GM18498 (cell line): ENCODE measurements at regions not wholly inside any gene's neighbourhood (a gene's known extent, or its start where the extent isn't known, plus 50 kb on each side); places are given as distances from the start of the nearest gene placed in this dataset.
"Not testable (repeated sequence)": the region's sequence is repeated elsewhere in the genome, so short reads cannot be mapped to it uniquely, and the experiment has no call there.

Experiments used
- ATAC-seq: cut with Tn5 transposase; IDR thresholded peaks from one replicate; pipeline ENCODE4 v1.9.1; 2021; ENCODE audit warnings: mild to moderate bottlenecking, moderate library complexity; ENCODE audit not compliant: unreplicated experiment

- no peak for ATAC-seq
Observed at GRCh38 chr7:20083781-20084180, 133.4 kb downstream of the MACC1 start.

GRCh38 chr7:20079080-20079479 lies 138.1 kb downstream of the MACC1 start:
- no peak for ATAC-seq

GRCh38 chr7:20076835-20077234 lies 140.3 kb downstream of the MACC1 start:
- no peak for ATAC-seq

- ATAC-seq = no peak
Observed at GRCh38 chr7:20075992-20076820, 141.0 kb downstream of the MACC1 start.

GRCh38 chr7:20075440-20075839 lies 141.7 kb downstream of the MACC1 start:
- no peak for ATAC-seq

DNA sequence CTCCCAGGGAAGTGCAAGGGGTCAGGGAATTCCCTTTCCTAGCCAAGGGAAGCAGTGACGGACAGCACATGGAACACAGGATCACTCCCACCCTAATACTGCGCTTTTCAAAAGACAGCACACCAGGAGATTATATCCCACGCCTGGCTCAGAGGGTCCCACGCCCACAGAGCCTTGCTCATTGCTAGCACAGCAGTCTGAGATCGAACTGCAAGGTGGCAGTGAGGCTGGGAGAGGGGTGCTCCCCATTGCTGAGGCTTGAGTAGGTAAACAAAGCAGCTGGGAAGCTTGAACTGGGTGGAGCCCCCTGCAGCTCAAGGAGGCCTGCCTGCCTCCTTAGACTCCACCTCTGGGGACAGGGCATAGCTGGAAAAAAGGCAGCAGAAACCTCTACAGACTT lies 149.2 kb downstream of the MACC1 start:
- ATAC-seq = not testable (repeated sequence)

GRCh38 chr7:20064974-20065862 lies 152.0 kb downstream of the MACC1 start:
- peak; percentile 99 for ATAC-seq

- peak; percentile 24 for ATAC-seq
Observed at GRCh38 chr7:20064181-20064970, 152.8 kb downstream of the MACC1 start.

DNA sequence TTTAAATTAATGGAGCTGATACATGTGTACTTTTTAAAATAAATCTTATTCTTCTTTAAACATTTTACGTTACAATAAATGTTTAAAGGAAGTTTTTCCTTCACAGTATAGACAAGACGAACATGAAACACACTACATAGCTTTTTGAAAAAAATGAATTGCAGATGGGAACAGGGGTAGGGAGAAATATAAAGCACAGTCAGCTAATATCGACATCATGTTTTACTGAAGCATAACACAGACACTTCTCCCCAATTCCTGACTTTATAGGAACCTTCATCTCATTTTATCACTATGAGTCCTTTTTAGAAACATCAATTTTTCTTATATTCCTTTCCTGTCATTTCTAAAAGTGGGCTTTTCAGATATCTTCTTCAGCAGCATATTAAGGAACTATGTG lies 153.5 kb downstream of the MACC1 start:
- ATAC-seq = no peak

DNA sequence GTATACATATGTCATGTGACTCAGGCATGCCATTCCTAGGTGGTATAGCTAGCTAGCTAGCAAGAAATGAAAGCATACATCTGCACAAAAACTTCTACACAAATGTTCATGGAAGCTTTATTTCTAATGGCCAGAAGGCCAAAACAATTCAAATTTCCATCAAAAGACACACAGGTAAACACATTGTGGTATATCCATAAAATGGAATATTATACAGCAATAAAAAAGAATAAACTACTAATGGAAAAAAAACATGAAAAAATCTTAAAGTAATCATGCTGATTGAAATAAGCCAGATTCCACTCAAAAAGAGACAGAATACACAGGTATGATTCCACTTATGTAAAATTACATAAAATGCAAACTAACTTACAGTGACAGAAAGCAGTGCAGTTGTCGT lies 154.3 kb downstream of the MACC1 start:
- ATAC-seq = no peak

- no peak for ATAC-seq
Observed at GRCh38 chr7:20053334-20054104, 163.7 kb downstream of the MACC1 start.

DNA sequence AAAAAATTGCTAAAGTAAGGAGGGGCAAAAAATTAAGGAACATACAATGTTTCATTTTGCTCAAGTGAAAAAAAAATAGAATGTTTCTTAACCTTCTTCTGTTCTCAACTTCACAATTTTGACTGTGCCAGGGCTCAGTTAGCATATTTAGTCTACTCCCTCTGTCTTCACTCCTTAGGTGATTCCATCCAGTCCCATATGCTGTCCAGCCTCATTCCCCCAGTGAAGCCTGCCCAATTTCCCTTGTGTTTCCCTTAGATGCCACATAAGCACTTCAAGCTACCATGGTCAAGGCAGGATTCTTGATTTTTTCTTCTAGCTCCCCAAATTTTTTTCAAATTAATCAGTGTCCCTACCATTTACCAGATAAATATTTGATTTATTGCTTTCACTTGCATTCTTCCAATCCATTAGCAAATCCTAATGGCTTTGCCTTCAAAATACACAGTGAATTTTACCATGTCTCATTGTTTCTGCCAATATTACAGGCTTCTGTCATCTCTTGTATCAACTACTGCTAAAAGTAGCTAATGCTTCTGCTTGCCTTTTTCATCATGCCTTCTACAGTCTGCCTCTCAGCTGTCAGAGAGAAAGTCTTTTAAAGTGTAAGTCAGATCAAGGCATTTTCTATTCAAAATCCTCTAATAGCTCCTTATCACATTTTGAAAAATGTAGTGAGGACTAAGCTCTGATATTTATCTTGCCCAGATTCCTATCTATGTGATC lies 166.8 kb downstream of the MACC1 start:
- no peak for ATAC-seq

- ATAC-seq = no peak
Observed at GRCh38 chr7:20038676-20039075, 178.5 kb downstream of the MACC1 start.

DNA sequence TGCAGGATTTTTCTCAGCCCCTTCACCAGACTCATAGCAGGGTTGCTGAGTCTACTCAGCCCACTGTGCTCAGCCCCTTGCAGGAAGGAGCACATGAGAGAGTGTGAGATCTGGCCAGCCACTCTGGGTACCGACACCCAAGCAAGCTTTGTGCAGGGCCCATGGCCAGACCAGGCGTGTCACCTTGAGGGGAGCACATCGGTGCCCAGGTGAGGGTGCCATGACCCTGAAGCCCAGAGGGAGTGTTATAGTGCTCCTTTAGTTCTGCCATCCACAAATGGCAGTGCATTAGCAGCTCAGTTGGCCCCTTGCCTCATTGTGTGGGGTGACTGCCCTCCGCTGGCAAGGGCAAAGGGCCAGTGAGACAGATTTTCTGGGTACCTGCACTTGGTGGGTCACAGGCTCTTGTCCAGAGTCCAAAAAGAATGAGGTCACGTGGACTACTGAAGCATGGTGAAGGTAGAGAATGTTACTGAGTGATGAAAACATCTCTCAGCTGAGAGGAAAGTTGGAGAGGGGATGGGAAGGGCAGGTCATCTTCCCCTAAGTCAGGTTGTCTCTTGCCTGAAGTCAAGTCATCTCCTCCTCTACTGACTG lies 181.8 kb downstream of the MACC1 start:
- ATAC-seq = no peak

GRCh38 chr7:20033621-20034400 lies 183.4 kb downstream of the MACC1 start:
- no peak for ATAC-seq

DNA sequence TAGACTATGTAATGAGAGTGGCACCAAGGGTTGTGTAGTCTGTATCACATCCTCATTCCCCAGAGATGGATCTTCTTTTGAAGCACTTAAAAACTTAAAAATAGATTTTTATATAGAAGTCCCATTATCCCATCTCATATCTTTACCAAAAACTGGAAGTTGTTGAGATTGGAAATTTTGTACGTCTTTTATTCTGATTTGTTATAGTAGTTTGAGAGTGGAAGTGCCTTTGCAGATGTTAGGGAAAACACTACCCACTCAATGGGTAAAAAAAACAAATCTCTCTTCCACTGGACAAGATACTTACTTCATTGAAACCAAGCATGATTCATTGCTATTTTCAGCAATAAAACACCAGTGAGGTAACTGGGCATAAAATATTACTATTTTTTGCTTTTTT lies 184.4 kb downstream of the MACC1 start:
- ATAC-seq = no peak

DNA sequence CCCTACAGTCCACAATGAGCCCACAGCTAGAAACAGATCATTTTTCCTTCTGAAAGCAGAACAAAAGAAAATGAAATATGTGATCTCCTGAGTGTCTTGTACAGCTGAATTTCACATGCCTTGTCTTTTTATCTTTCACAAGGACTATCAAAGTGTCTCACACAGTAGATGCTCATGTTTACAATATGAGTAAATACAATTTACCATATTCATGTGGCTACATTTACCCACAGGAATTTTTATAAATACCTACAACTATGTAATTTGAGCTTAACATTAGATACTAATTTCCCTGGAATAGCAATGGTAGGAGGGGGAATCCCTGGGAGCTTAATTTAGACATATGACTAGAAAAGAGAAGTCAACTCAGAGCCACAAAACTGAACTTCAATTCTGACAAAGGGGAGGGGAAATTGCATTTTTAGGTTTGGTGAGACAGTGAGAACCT lies 186.2 kb downstream of the MACC1 start:
- ATAC-seq = peak; percentile 34

DNA sequence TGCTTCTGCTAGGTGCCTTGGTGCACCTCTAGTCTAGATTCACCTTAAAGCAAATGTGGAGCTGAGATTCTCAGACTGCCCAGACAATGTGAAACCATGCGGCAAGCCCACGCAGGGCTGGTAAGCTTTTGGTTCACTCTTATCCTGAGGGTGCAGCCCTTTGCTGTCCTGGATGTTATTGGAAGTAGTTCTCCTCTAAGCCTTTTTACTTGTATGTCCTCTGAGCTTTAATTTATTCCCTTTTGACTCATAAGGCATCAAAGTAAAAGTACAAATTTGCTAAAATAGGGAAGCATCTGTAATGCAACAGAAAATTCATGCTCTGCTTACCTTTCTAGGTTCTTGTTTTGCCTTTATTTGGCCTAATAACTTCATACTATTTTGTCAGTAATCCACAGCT lies 186.8 kb downstream of the MACC1 start:
- peak; percentile 95 for ATAC-seq
